ENCODE measurements at regions not wholly inside any gene's neighbourhood (a gene's known extent, or its start where the extent isn't known, plus 50 kb on each side); places are given as distances from the start of the nearest gene placed in this dataset.

- intact Hi-C loops (cut with DNase I), result no loop called here
- ATAC-seq (no peak), DNase-seq (no peak)
Measured at GRCh38 chr20:40592941-40593340, 96.1 kb downstream of the MAFB start.

DNA sequence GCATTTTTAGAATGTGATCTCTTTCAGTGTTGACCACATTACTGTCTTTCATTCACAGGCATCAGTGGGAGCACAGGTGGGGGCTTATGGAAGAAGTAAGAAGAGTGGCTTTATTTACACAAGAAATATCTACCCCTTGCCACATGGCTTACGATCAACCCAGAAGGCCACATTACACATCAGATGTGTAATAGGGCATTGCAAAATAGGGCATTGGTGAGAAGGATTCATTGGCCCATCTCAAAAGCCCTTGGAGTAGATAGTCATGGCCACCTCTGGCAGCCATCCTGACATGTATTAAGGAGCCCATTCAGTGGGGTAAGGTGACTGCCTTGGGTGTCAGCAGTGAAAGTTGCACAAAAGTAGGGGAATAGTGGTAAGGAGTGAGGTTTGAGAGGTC is 97.5 kb downstream of the MAFB start:
- intact Hi-C loops (cut with DNase I), result no loop called here
- no peak for DNase-seq
- no peak for ATAC-seq

DNA sequence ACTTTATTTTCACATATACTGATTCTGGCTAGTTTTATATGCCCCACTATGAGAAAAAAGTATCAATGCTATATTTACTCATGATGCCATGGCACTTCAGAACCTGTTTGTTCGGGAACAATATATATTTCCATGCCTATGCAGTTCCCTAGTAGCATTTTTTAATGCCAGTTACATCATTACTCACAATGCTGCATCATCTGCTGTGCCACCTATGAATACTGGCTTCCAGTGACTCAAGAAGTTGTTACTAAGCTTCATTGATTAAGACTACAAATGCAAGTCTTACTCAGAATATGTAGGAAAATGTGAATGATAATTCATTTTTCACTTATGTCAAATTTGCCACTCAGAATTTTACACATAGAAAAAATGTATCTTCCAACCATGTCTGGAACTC is 97.9 kb downstream of the MAFB start:
- intact Hi-C loops (cut with DNase I), result no loop called here
- DNase-seq, result no peak
- no peak for ATAC-seq

DNA sequence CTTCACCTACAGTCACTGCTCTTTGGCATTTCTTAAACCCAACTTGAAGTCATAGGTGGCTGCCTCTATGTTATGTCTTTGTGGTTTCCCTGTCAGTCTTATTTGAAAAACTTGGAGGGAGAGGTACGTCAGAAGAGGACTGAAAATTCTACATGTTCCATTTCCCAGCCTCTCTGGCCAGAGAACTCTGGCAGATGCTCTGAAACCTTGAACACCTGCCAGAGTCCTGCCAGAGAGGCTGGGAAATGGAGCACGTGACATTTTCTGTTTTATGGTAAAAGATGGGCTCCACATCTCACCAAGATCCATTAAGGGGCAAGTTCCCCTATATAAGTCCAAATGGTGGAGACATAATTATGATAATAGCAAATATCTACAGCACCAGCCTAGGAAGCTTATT is 99.5 kb downstream of the MAFB start:
- DNase-seq (no peak), ATAC-seq (no peak)
- intact Hi-C loops (cut with DNase I), result no loop called here

DNA sequence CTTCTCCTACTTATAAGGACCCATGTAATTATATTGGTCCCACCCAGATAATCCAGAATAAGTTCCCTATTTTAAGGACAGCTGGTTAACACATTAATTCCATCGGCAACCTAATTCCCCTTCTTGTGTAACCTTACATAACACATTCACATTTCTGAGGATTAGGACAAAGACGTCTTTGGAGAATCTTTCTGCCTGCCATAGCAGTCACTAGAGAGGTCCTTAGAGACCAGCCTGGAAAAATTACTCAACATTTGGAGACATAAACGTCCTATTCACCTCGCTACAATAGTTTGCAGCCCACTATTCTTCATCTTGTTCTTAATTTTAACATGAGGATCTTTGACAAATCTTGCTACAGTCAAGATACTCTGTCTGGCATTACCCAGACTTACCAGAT is 100.1 kb downstream of the MAFB start:
- no peak for DNase-seq
- ATAC-seq, result peak in 1 of 2 donors; percentile 20
- intact Hi-C loops (cut with DNase I), result no loop called here

GRCh38 chr20:40587038-40587437 is 102.0 kb downstream of the MAFB start:
- intact Hi-C loops (cut with DNase I), result no loop called here
- DNase-seq (no peak), ATAC-seq (no peak)

- ATAC-seq (peak; percentile 58 to 90), DNase-seq (peak; percentile 68)
- intact Hi-C loops (cut with DNase I), result no loop called here
Measured at GRCh38 chr20:40584130-40584809, 104.8 kb downstream of the MAFB start.

DNA sequence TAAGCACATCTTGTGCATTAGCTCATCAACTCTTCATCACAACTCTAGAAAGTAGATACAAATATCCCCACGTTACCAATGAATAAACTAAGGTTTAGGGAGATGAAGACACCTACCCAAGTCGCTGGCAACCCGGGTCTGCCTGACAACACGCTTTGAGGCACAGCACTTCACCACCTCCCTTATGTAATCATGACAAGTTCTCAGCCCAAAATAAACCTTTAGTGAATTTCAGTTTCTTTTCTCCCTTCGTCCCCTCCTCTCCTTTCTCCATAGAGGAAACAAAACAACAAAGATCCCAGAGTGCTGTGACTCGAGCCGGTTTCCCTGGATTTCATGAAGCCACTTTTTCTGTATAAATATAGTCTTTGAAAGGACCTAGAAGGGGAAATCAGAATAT is 105.4 kb downstream of the MAFB start:
- intact Hi-C loops (cut with DNase I), result no loop called here

GRCh38 chr20:40583205-40583604 is 105.8 kb downstream of the MAFB start:
- intact Hi-C loops (cut with DNase I), result no loop called here
- ATAC-seq (peak in 1 of 2 donors; percentile 40), DNase-seq (no peak)

More for the DNA sequence above, 105.4 kb downstream of the MAFB start:
- DNase-seq, result no peak
- no peak for ATAC-seq

DNA sequence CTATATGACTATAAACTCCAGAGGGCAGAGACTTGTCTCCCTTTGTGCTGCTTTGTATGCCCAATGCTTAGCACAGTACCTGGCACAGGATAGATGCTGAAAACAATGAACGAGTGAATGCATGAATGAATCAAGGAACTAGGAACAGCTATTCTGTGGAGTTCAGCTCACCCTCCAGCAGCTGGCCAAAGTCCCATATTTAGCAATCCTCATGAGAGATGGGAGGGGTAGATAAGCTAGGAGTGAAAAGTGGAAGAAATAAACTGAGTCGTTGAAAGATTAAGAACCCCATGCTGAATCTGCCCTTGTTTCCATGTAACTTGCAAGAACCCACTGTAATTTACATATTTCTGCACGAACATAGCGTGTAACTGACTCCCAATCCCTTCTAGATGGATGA is 106.5 kb downstream of the MAFB start:
- intact Hi-C loops (cut with DNase I), result no loop called here
- ATAC-seq (peak in 1 of 2 donors; percentile 20), DNase-seq (no peak)

DNA sequence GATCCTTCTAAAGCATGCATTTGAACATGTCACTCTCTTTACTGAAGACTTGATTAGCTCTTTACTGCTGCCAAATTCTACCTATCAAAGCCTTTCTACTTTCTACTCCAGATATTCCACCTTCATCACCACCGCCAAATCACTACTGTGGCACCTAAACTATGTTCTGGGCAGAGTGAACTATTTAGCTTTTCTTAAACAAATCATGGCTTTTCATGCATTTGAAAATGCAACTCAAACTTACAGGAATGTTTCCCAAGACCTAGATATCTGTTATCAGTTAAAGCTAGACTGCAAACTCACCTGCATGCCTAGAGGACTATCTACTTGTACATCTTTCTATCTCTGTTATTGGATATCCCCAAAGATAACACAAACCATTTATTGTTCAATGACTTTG is 109.3 kb downstream of the MAFB start:
- intact Hi-C loops (cut with DNase I), result no loop called here
- no peak for DNase-seq
- ATAC-seq, result no peak

- no peak for DNase-seq
- intact Hi-C loops (cut with DNase I), result no loop called here
- no peak for ATAC-seq
Measured at GRCh38 chr20:40578961-40579360, 110.1 kb downstream of the MAFB start.

GRCh38 chr20:40575851-40576250 is 113.2 kb downstream of the MAFB start:
- ATAC-seq, result no peak
- intact Hi-C loops (cut with DNase I), result no loop called here
- no peak for DNase-seq

- DNase-seq (no peak), ATAC-seq (peak in 1 of 2 donors; percentile 38)
- intact Hi-C loops (cut with DNase I), result no loop called here
Measured at GRCh38 chr20:40572251-40572650, 116.8 kb downstream of the MAFB start.

GRCh38 chr20:40571639-40572038 is 117.4 kb downstream of the MAFB start:
- intact Hi-C loops (cut with DNase I), result no loop called here
- no peak for DNase-seq
- ATAC-seq, result peak; percentile 53 to 64

DNA sequence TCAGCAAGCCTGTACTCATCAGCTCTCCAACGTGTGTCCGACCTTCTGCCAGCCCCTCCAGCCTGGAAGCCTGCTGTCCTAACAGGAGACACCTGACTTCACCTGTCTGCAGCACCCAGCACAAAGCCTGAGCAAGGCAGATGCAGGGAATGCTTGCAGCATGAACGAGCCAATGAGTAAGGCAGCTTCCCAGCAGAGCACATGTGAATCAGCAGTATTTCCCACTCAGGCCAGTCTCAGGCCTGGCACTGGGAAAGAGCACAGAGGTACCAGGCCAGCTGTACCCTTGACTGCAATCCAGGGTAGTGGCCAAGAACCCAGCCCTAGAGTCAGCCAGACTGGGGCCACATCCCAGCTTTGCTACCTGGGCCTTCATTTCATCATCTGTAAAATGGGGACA is 120.8 kb downstream of the MAFB start:
- intact Hi-C loops (cut with DNase I), result no loop called here
- ATAC-seq, result no peak
- DNase-seq, result no peak

DNA sequence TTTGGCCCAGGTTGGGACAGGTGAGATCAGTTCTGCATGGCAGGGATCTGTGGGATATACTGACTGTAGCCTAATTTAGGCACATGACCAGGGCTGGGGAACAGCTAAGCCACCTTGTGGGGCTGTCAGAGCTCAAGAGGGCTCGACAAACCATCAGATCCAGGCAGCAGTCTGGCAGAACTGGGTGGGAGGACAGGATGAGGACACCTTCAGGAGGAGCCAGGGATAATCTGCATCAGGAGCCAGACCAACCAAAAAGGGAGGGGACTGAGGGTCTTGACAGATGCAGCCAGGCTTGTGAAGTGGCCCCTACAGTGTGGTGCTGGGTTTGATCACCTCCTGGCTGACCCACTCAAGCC is 123.4 kb downstream of the MAFB start:
- peak in 1 of 2 donors; percentile 9 for ATAC-seq
- intact Hi-C loops (cut with DNase I), result no loop called here
- DNase-seq, result no peak

DNA sequence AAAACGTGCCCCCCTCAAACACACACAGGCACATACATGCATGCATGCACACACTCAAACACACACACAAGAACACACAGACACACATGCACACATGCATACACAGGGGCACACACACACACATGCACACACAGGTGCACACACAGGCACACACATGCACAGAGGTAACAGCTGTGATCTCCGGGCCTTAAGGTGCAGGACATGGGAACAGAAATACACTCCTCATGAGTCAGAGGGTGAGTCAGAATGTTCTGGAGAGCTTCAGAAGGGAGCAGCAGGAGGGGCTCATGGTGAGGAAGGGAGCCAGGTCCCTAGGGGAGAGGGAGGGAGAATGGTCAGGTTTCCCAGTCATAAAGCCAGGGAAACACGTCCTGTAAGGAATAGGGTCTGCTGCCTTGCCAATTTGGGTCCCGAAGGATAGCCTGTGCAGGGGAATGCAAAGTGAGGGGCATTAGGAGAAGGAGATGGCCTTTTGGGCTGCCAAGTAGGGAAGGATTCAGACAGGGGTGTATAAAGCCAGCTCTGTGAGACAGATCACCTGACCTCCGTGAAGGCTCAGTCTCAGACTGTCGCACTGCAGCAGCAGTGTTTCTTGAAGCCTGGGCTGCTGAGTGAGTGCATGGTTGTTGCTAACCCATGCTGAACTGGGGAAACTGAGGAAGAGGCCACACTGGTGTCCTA is 123.9 kb downstream of the MAFB start:
- intact Hi-C loops (cut with DNase I), result no loop called here
- DNase-seq, result no peak
- ATAC-seq, result peak in 1 of 2 donors; percentile 88

DNA sequence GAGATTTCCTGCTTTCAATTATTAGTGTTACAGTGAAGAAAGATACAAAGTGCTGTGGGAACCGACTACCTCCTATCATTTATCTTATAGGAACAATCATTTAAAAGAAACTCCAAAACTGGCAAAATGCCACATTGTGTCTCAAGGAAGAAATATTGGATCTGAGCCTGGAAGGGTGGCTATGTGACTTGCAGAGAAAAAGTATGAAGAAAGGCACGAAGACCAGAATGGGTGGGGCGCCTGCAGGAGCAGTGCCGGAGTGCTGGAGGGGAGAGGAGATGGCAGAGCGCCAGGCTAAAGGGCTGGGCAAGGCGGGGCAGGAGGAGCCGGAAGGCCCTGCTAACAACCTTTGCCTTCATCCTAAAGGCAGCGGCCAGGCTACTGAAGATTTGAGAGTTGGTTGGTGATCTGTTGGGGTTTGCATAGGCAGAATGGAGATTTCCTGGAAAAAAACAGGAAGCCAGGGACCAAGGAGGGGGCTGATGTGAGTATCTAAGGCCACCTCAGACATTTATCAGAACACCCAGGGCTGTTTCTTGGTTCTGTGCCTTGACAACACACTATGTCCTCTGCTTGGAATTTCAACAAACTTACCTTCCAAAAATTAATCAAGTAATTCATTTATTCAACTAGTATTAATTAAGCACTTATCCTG is 125.6 kb downstream of the MAFB start:
- ATAC-seq, result peak in 1 of 2 donors; percentile 30
- intact Hi-C loops (cut with DNase I), result no loop called here
- peak; percentile 62 for DNase-seq

DNA sequence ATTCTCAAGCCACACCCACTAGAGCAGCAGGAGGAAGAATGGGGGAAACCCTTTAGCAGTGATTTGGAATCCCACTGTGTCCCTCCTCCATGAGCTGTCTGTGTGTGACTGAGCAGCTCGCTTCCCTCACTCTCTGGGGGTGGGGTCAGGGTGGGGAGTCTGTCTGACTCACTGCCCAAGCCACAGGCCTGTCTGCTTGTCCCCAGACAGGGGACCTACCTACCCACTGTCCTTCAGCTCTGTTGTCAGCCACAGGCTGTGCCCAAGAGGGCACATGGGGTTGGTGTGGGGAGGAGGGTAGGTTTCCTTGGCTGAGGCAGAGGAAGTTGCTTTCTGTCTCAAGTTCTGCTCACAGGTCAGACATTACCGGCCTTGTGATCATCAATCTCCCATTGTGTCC is 127.0 kb downstream of the MAFB start:
- intact Hi-C loops (cut with DNase I), result no loop called here
- ATAC-seq, result peak in 1 of 2 donors; percentile 60
- DNase-seq, result no peak

GRCh38 chr20:40561187-40561586 is 127.8 kb downstream of the MAFB start:
- DNase-seq, result no peak
- ATAC-seq, result no peak
- intact Hi-C loops (cut with DNase I), result no loop called here
